Glutamatergic neuron (in vitro differentiated cells): ENCODE measurements at regions not wholly inside any gene's neighbourhood (a gene's known extent, or its start where the extent isn't known, plus 50 kb on each side); places are given as distances from the start of the nearest gene placed in this dataset.

ENCODE experiments used
- DNase-seq: peaks from one replicate; pipeline ENCODE4 v3.0.0; 2022
- H3K27ac Mint-ChIP-seq: one replicate; pipeline ENCODE4 v1.8.0; 2020; ENCODE audit warnings: mild to moderate bottlenecking, mixed read lengths, inconsistent platforms; ENCODE audit not compliant: unreplicated experiment
- H3K27me3 Mint-ChIP-seq: one replicate; pipeline ENCODE4 v1.8.0; 2020; ENCODE audit warnings: mild to moderate bottlenecking, moderate library complexity, mixed read lengths, inconsistent platforms; ENCODE audit not compliant: unreplicated experiment
- H3K36me3 Mint-ChIP-seq: one replicate; pipeline ENCODE4 v1.8.0; 2020; ENCODE audit warnings: mild to moderate bottlenecking, mixed read lengths, inconsistent platforms; ENCODE audit not compliant: unreplicated experiment
- H3K4me1 Mint-ChIP-seq: one replicate; pipeline ENCODE4 v1.8.0; 2020; ENCODE audit warnings: mild to moderate bottlenecking, low read depth, mixed read lengths, inconsistent platforms; ENCODE audit not compliant: unreplicated experiment
- H3K4me3 Mint-ChIP-seq: one replicate; pipeline ENCODE4 v1.8.0; 2020; ENCODE audit warnings: mild to moderate bottlenecking, mixed read lengths, inconsistent platforms; ENCODE audit not compliant: unreplicated experiment
- H3K9me3 Mint-ChIP-seq: one replicate; pipeline ENCODE4 v1.8.0; 2020; ENCODE audit warnings: mild to moderate bottlenecking, moderate library complexity, mixed read lengths, inconsistent platforms; ENCODE audit not compliant: unreplicated experiment
- TF ChIP-seq, protein P1 (sequence below): fragments of 200-600 bp; sonication (generic); IDR thresholded peaks from one replicate; pipeline ENCODE4 v1.5.0; 2021; ENCODE audit not compliant: partially characterized antibody, unreplicated experiment

DNA sequence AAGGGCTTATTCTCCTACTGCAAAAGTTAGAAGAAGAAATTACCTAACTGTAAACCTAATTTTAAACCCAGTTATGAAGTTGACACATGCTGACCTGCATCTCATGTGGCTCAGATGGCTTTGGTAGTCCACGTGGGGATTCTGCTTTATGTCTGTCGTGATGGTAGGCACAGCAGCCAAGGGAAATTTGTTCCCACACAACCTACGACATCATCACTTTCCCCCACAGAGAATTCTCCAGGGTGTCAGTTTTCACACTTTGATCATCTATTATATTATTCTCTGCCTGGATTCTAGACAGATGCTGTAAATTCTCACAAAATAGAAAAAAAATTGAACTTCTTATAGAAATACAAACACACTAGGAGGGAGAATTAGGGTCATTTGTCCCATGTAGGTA, 70.6 kb downstream of the PTHLH start:
- H3K4me3 Mint-ChIP-seq = no peak overlapping the region
- no peak for DNase-seq
- H3K36me3 Mint-ChIP-seq = peaks cover 3% of the 10 kb centered on the region
- no peaks in the 10 kb centered on the region for H3K9me3 Mint-ChIP-seq
- H3K4me1 Mint-ChIP-seq = no peaks in the 10 kb centered on the region
- no peak overlapping the region for H3K27ac Mint-ChIP-seq
- H3K27me3 Mint-ChIP-seq = no peaks in the 10 kb centered on the region
- TF ChIP-seq, protein P1, sequence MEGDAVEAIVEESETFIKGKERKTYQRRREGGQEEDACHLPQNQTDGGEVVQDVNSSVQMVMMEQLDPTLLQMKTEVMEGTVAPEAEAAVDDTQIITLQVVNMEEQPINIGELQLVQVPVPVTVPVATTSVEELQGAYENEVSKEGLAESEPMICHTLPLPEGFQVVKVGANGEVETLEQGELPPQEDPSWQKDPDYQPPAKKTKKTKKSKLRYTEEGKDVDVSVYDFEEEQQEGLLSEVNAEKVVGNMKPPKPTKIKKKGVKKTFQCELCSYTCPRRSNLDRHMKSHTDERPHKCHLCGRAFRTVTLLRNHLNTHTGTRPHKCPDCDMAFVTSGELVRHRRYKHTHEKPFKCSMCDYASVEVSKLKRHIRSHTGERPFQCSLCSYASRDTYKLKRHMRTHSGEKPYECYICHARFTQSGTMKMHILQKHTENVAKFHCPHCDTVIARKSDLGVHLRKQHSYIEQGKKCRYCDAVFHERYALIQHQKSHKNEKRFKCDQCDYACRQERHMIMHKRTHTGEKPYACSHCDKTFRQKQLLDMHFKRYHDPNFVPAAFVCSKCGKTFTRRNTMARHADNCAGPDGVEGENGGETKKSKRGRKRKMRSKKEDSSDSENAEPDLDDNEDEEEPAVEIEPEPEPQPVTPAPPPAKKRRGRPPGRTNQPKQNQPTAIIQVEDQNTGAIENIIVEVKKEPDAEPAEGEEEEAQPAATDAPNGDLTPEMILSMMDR = no peak

DNA sequence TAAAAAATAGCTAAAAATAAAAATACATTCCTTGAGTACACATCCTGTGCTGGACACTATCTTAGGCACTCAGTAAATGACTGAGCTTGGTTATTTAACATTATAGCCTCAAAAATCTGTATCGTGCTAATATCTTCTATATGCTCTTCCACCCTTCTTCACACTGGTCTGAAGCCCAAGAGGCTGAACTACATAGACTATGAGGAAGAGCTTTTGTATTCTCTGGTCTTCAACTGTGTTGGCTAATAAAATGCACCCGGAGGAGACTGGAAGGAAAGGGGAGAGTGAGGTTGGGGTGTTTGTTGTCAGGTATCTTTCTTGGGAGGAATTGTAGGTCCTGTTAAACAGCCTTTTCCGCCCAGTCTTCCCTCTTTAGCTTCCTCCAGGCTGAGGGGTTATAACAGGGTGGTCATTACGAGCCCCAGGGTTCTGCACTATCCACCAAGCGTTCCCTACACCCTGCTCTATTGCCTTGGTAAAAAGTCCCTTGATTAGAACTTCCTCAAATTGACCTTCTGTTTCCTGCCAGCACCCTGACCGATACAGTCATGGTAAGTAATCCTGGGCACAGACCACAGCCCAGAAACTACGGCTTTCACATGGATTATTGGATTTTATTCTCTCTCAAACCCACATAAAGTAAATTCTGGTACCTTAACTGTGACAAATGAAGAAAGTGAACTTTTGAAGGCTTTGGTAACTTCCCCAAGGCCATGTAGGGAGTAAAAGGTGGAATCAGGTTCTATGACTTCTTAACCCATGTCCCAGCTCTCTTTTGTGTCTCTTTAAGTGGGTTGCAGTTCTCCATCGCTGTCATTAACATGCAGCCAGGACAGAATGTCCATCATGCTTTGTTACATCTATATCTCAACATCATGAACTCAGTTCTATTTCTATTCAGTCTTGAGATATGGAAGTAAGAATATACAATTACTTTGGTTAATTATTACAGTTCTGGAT, 71.3 kb downstream of the PTHLH start:
- DNase-seq = no peak
- Mint-ChIP-seq H3K9me3 (no peaks in the 10 kb centered on the region), H3K27me3 (no peaks in the 10 kb centered on the region), H3K36me3 (peaks cover 3% of the 10 kb centered on the region), H3K4me3 (no peak overlapping the region), H3K27ac (no peak overlapping the region), H3K4me1 (no peaks in the 10 kb centered on the region)
- TF ChIP-seq, protein P1 = no peak

DNA sequence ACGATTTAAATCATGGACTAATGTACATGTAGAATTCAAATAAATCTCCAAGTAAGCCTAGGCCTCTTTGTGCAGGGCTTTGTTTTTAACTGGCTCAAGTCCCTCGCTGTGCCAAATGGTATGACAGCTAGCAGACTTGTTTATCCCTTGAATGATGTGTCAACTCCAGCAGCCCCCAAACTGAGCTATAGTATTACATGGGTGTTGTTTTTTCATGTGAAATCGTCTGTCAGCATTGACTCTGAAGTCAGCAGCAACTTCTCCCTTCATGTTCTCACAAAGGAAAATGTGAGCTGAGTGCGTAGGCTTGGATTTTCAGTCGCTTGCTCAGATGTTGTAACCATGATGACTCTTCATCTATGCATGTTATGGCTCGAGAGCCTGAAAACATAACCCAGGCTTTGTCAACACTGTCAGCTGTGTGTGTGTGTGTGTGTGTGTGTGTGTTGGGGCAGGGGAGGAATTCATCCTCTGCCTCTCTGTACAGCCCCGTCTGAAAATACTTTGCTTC, 73.3 kb downstream of the PTHLH start:
- Mint-ChIP-seq H3K9me3 (no peaks in the 10 kb centered on the region), H3K27ac (no peak overlapping the region), H3K4me1 (no peaks in the 10 kb centered on the region), H3K36me3 (no peaks in the 10 kb centered on the region), H3K4me3 (no peak overlapping the region), H3K27me3 (no peaks in the 10 kb centered on the region)
- TF ChIP-seq, protein P1 = no peak
- no peak for DNase-seq

DNA sequence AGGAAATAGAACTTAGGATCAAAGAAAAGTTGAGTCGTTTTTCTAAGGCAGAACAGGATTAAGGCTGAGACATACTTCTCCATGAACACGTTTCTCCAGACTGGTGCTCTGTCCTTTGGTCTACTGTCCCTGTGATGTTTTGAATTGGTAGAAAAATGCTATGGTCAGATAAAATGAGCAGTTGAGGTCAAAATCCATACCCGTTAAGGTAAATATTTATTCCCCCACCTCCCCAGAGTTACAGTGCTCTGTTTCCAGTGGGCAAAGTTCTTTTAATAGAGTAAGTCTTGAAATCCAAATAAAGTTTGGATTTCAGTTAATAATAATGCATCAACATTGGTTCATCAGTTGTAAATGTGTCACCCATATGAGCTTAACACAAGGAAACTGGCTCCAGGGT, 74.5 kb downstream of the PTHLH start:
- Mint-ChIP-seq H3K27me3 (no peaks in the 10 kb centered on the region), H3K4me1 (no peaks in the 10 kb centered on the region), H3K27ac (no peak overlapping the region), H3K4me3 (no peak overlapping the region), H3K36me3 (no peaks in the 10 kb centered on the region), H3K9me3 (no peaks in the 10 kb centered on the region)
- no peak for DNase-seq
- TF ChIP-seq, protein P1 = no peak

DNA sequence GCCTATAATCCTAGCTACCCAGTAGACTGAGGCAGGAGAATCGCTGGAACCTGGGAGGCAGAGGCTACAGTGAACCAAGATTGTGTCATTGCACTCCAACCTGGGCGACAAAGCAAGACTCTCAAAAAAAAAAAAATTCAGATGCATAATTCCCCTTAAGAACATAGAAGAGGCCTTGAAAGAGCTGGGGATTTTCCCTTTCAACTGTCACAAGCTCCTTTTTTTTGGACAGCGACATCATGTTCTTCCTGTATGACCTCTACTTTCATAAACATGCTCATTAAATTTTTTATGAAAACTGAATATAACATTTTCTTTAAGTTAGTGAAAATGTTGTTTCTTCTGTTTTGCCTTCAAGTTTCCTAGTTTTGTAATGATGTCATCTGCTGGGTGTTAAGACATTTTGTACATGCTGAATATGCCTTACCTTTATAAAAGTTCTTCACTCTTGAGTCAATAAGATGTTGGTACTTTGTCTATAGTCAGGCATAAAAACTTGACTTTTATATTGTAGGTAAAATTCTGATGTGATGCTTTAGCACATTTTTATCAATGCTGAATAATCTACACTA, 76.0 kb downstream of the PTHLH start:
- Mint-ChIP-seq H3K4me3 (no peak overlapping the region), H3K36me3 (no peaks in the 10 kb centered on the region), H3K27ac (no peak overlapping the region), H3K4me1 (no peaks in the 10 kb centered on the region), H3K9me3 (no peaks in the 10 kb centered on the region), H3K27me3 (no peaks in the 10 kb centered on the region)
- TF ChIP-seq, protein P1 = no peak
- DNase-seq = no peak
